Glutamatergic neuron (in vitro differentiated cells): ENCODE measurements at regions not wholly inside any gene's neighbourhood (a gene's known extent, or its start where the extent isn't known, plus 50 kb on each side); places are given as distances from the start of the nearest gene placed in this dataset.

Experiments
- DNase-seq: peaks from one replicate; pipeline ENCODE4 v3.0.0; 2022
- H3K27ac Mint-ChIP-seq: one replicate; pipeline ENCODE4 v1.8.0; 2020; ENCODE audit warnings: mild to moderate bottlenecking, mixed read lengths, inconsistent platforms; ENCODE audit not compliant: unreplicated experiment
- H3K27me3 Mint-ChIP-seq: one replicate; pipeline ENCODE4 v1.8.0; 2020; ENCODE audit warnings: mild to moderate bottlenecking, moderate library complexity, mixed read lengths, inconsistent platforms; ENCODE audit not compliant: unreplicated experiment
- H3K36me3 Mint-ChIP-seq: one replicate; pipeline ENCODE4 v1.8.0; 2020; ENCODE audit warnings: mild to moderate bottlenecking, mixed read lengths, inconsistent platforms; ENCODE audit not compliant: unreplicated experiment
- H3K4me1 Mint-ChIP-seq: one replicate; pipeline ENCODE4 v1.8.0; 2020; ENCODE audit warnings: mild to moderate bottlenecking, low read depth, mixed read lengths, inconsistent platforms; ENCODE audit not compliant: unreplicated experiment
- H3K4me3 Mint-ChIP-seq: one replicate; pipeline ENCODE4 v1.8.0; 2020; ENCODE audit warnings: mild to moderate bottlenecking, mixed read lengths, inconsistent platforms; ENCODE audit not compliant: unreplicated experiment
- H3K9me3 Mint-ChIP-seq: one replicate; pipeline ENCODE4 v1.8.0; 2020; ENCODE audit warnings: mild to moderate bottlenecking, moderate library complexity, mixed read lengths, inconsistent platforms; ENCODE audit not compliant: unreplicated experiment
- CTCF ChIP-seq: fragments of 200-600 bp; sonication (generic); IDR thresholded peaks from one replicate; pipeline ENCODE4 v1.5.0; 2021; ENCODE audit not compliant: partially characterized antibody, unreplicated experiment

DNA sequence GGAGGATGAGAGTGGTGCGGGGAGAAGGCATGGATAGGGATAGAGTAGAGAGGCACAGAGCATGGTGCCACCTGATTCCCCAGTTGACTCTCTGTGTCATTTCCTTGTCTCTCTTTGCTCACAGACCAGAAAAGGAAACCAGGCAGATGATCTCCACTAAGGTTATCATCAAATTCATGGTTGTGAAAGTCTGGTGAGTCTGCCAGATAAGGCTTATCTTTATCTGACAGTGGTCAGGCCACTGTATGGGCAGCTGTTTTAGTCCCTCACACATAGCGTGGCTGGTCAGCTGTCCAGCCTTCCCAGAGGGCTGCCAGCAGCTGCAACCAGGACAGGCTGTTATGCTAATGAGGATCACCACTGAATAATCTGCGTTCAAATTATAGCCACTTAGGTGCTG is 99.0 kb downstream of the ADRA2A start:
- peaks cover 4% of the 10 kb centered on the region for H3K4me1 Mint-ChIP-seq
- H3K9me3 Mint-ChIP-seq: peaks cover 2% of the 10 kb centered on the region
- peak overlapping the region; percentile 0 for H3K27ac Mint-ChIP-seq
- H3K36me3 Mint-ChIP-seq: no peaks in the 10 kb centered on the region
- no peak for TF ChIP-seq CTCF
- peak; percentile 49 for DNase-seq
- no peak overlapping the region for H3K4me3 Mint-ChIP-seq
- no peaks in the 10 kb centered on the region for H3K27me3 Mint-ChIP-seq

GRCh38 chr10:111177379-111177778 is 100.5 kb downstream of the ADRA2A start:
- H3K4me3 Mint-ChIP-seq: no peak overlapping the region
- H3K4me1 Mint-ChIP-seq: peaks cover 4% of the 10 kb centered on the region
- H3K9me3 Mint-ChIP-seq: peaks cover 2% of the 10 kb centered on the region
- no peak overlapping the region for H3K27ac Mint-ChIP-seq
- H3K36me3 Mint-ChIP-seq: no peaks in the 10 kb centered on the region
- no peak for TF ChIP-seq CTCF
- no peaks in the 10 kb centered on the region for H3K27me3 Mint-ChIP-seq
- DNase-seq: no peak

GRCh38 chr10:111179514-111179913 is 102.7 kb downstream of the ADRA2A start:
- peaks cover 4% of the 10 kb centered on the region for H3K4me1 Mint-ChIP-seq
- H3K27ac Mint-ChIP-seq: no peak overlapping the region
- no peaks in the 10 kb centered on the region for H3K27me3 Mint-ChIP-seq
- no peak for DNase-seq
- no peak overlapping the region for H3K4me3 Mint-ChIP-seq
- TF ChIP-seq CTCF: no peak
- H3K36me3 Mint-ChIP-seq: no peaks in the 10 kb centered on the region
- peaks cover 3% of the 10 kb centered on the region for H3K9me3 Mint-ChIP-seq

GRCh38 chr10:111186358-111186757 is 109.5 kb downstream of the ADRA2A start:
- H3K9me3 Mint-ChIP-seq: peaks cover 5% of the 10 kb centered on the region

GRCh38 chr10:111187096-111187495 is 110.3 kb downstream of the ADRA2A start:
- Mint-ChIP-seq H3K27me3 (no peaks in the 10 kb centered on the region), H3K36me3 (no peaks in the 10 kb centered on the region), H3K4me3 (no peak overlapping the region), H3K4me1 (no peaks in the 10 kb centered on the region), H3K27ac (no peak overlapping the region), H3K9me3 (peaks cover 5% of the 10 kb centered on the region)
- DNase-seq: no peak
- TF ChIP-seq CTCF: no peak

More at GRCh38 chr10:111186358-111186757, 109.5 kb downstream of the ADRA2A start:
- DNase-seq: no peak
- H3K27ac Mint-ChIP-seq: no peak overlapping the region
- no peaks in the 10 kb centered on the region for H3K36me3 Mint-ChIP-seq
- no peak overlapping the region for H3K4me3 Mint-ChIP-seq
- H3K27me3 Mint-ChIP-seq: no peaks in the 10 kb centered on the region
- H3K4me1 Mint-ChIP-seq: no peaks in the 10 kb centered on the region
- TF ChIP-seq CTCF: no peak
